Skeletal muscle satellite cell (primary cell): ENCODE measurements at regions not wholly inside any gene's neighbourhood (a gene's known extent, or its start where the extent isn't known, plus 50 kb on each side); places are given as distances from the start of the nearest gene placed in this dataset.
"Not testable (repeated sequence)": the region's sequence is repeated elsewhere in the genome, so short reads cannot be mapped to it uniquely, and the experiment has no call there.

ENCODE experiments used
- H3K27me3 ChIP-seq: 2 replicates; pipeline ENCODE4 v1.7.0; 2013; ENCODE audit warnings: low read length; ENCODE audit not compliant: control insufficient read depth, insufficient read depth
- H3K36me3 ChIP-seq: 2 replicates; pipeline ENCODE4 v1.7.0; 2013; ENCODE audit warnings: mild to moderate bottlenecking, control low read depth, low read length; ENCODE audit not compliant: insufficient read depth
- H3K4me1 ChIP-seq: 2 replicates; pipeline ENCODE4 v1.7.0; 2013; ENCODE audit warnings: low read length; ENCODE audit not compliant: control insufficient read depth, insufficient read depth
- H3K4me2 ChIP-seq: 2 replicates; pipeline ENCODE4 v1.7.0; 2013; ENCODE audit warnings: mild to moderate bottlenecking, low read length
- H3K4me3 ChIP-seq: 2 replicates; pipeline ENCODE4 v1.7.0; 2013; ENCODE audit warnings: low read length
- H3K9ac ChIP-seq: 2 replicates; pipeline ENCODE4 v1.7.0; 2013; ENCODE audit warnings: mild to moderate bottlenecking, low read depth, low read length, moderate library complexity
- H3K9me3 ChIP-seq: replicated peaks from 2 replicates; pipeline ENCODE4 v1.7.0; 2013; ENCODE audit warnings: mild to moderate bottlenecking, control low read depth, low read length

GRCh38 chr2:52470457-52470856, 1297.1 kb upstream of the CHAC2 start:
- not testable (repeated sequence) for H3K4me3 ChIP-seq, H3K9me3 ChIP-seq, H3K4me2 ChIP-seq, H3K4me1 ChIP-seq, H3K9ac ChIP-seq, H3K27me3 ChIP-seq, H3K36me3 ChIP-seq

- Histone ChIP-seq H3K36me3 (no peaks in the 10 kb centered on the region), H3K9me3 (peaks cover 3% of the 10 kb centered on the region), H3K4me3 (no peak overlapping the region), H3K27me3 (no peaks in the 10 kb centered on the region), H3K4me1 (no peaks in the 10 kb centered on the region), H3K4me2 (no peak overlapping the region), H3K9ac (no peak overlapping the region)
Measured at GRCh38 chr2:52467189-52467588, 1300.4 kb upstream of the CHAC2 start.

- no peak overlapping the region for H3K9ac ChIP-seq
- H3K27me3 ChIP-seq, result no peaks in the 10 kb centered on the region
Measured at GRCh38 chr2:52465287-52465686, 1302.3 kb upstream of the CHAC2 start.

GRCh38 chr2:52463457-52463856, 1304.1 kb upstream of the CHAC2 start:
- Histone ChIP-seq H3K9ac (no peak overlapping the region), H3K9me3 (peaks cover 3% of the 10 kb centered on the region), H3K4me1 (no peaks in the 10 kb centered on the region), H3K27me3 (no peaks in the 10 kb centered on the region), H3K4me3 (no peak overlapping the region), H3K4me2 (no peak overlapping the region), H3K36me3 (no peaks in the 10 kb centered on the region)

More at GRCh38 chr2:52465287-52465686, 1302.3 kb upstream of the CHAC2 start:
- peaks cover 3% of the 10 kb centered on the region for H3K9me3 ChIP-seq
- no peaks in the 10 kb centered on the region for H3K4me1 ChIP-seq
- no peak overlapping the region for H3K4me3 ChIP-seq
- H3K4me2 ChIP-seq, result no peak overlapping the region
- H3K36me3 ChIP-seq, result no peaks in the 10 kb centered on the region

- Histone ChIP-seq H3K4me1 (no peaks in the 10 kb centered on the region), H3K4me3 (no peak overlapping the region), H3K27me3 (no peaks in the 10 kb centered on the region), H3K4me2 (no peak overlapping the region), H3K36me3 (no peaks in the 10 kb centered on the region), H3K9ac (no peak overlapping the region), H3K9me3 (no peaks in the 10 kb centered on the region)
Measured at GRCh38 chr2:52456561-52457377, 1310.8 kb upstream of the CHAC2 start.

GRCh38 chr2:52454962-52455361, 1312.6 kb upstream of the CHAC2 start:
- H3K4me2 ChIP-seq, result no peak overlapping the region
- no peak overlapping the region for H3K9ac ChIP-seq
- H3K9me3 ChIP-seq, result no peaks in the 10 kb centered on the region
- no peaks in the 10 kb centered on the region for H3K36me3 ChIP-seq
- H3K4me1 ChIP-seq, result no peaks in the 10 kb centered on the region
- no peaks in the 10 kb centered on the region for H3K27me3 ChIP-seq
- H3K4me3 ChIP-seq, result no peak overlapping the region

GRCh38 chr2:52452201-52452600, 1315.4 kb upstream of the CHAC2 start:
- Histone ChIP-seq H3K4me2 (no peak overlapping the region), H3K9ac (no peak overlapping the region), H3K36me3 (no peaks in the 10 kb centered on the region), H3K27me3 (no peaks in the 10 kb centered on the region), H3K4me3 (no peak overlapping the region), H3K4me1 (no peaks in the 10 kb centered on the region), H3K9me3 (no peaks in the 10 kb centered on the region)

GRCh38 chr2:52445686-52446085, 1321.9 kb upstream of the CHAC2 start:
- Histone ChIP-seq H3K27me3 (no peaks in the 10 kb centered on the region), H3K4me3 (no peak overlapping the region), H3K9me3 (no peaks in the 10 kb centered on the region), H3K4me2 (no peak overlapping the region), H3K9ac (no peak overlapping the region), H3K4me1 (no peaks in the 10 kb centered on the region), H3K36me3 (no peaks in the 10 kb centered on the region)

- Histone ChIP-seq H3K4me1 (no peaks in the 10 kb centered on the region), H3K4me3 (no peak overlapping the region), H3K9ac (no peak overlapping the region), H3K4me2 (no peak overlapping the region), H3K36me3 (no peaks in the 10 kb centered on the region), H3K27me3 (no peaks in the 10 kb centered on the region), H3K9me3 (no peaks in the 10 kb centered on the region)
Measured at GRCh38 chr2:52431352-52431760, 1336.2 kb upstream of the CHAC2 start.

- no peak overlapping the region for H3K4me3 ChIP-seq
- no peaks in the 10 kb centered on the region for H3K36me3 ChIP-seq
- no peaks in the 10 kb centered on the region for H3K4me1 ChIP-seq
- no peak overlapping the region for H3K9ac ChIP-seq
- no peak overlapping the region for H3K4me2 ChIP-seq
- no peaks in the 10 kb centered on the region for H3K27me3 ChIP-seq
- no peaks in the 10 kb centered on the region for H3K9me3 ChIP-seq
Measured at GRCh38 chr2:52429740-52430139, 1337.9 kb upstream of the CHAC2 start.

GRCh38 chr2:52429171-52429570, 1338.4 kb upstream of the CHAC2 start:
- Histone ChIP-seq H3K4me3 (no peak overlapping the region), H3K9me3 (no peaks in the 10 kb centered on the region), H3K27me3 (no peaks in the 10 kb centered on the region), H3K4me1 (no peaks in the 10 kb centered on the region), H3K4me2 (no peak overlapping the region), H3K36me3 (no peaks in the 10 kb centered on the region), H3K9ac (no peak overlapping the region)

- Histone ChIP-seq H3K27me3 (no peaks in the 10 kb centered on the region), H3K4me2 (no peak overlapping the region), H3K9ac (no peak overlapping the region), H3K9me3 (no peaks in the 10 kb centered on the region), H3K4me1 (no peaks in the 10 kb centered on the region), H3K36me3 (no peaks in the 10 kb centered on the region), H3K4me3 (no peak overlapping the region)
Measured at GRCh38 chr2:52428224-52428623, 1339.4 kb upstream of the CHAC2 start.
